Astrocyte (in vitro differentiated cells and primary cell): ENCODE measurements at regions not wholly inside any gene's neighbourhood (a gene's known extent, or its start where the extent isn't known, plus 50 kb on each side); places are given as distances from the start of the nearest gene placed in this dataset.

Experiments
- DNase-seq: peaks from one replicate; pipeline ENCODE4 v3.0.0-alpha.2; 2010; ENCODE audit warnings: low read depth
- FAIRE-seq: peaks from 2 replicates; lab custom pipeline; 2011; peaks lifted over from hg19 to GRCh38; lab: Jason Lieb, UNC
- H2AFZ ChIP-seq: 2 replicates; pipeline ENCODE4 v1.6.0; 2012; ENCODE audit warnings: low read depth, low read length, inconsistent platforms
- H3K27ac ChIP-seq: 2 replicates; pipeline ENCODE4 v1.5.1; 2011; ENCODE audit warnings: low read depth, low read length, inconsistent platforms
- H3K27me3 ChIP-seq: 2 replicates; pipeline ENCODE4 v1.6.0; 2011; ENCODE audit warnings: low read length, inconsistent platforms; ENCODE audit not compliant: insufficient read depth
- H3K36me3 ChIP-seq: 2 replicates; pipeline ENCODE4 v1.5.1; 2011; ENCODE audit warnings: low read length, inconsistent platforms; ENCODE audit not compliant: insufficient read depth
- H3K4me1 ChIP-seq: 2 replicates; pipeline ENCODE4 v1.5.1; 2011; ENCODE audit warnings: low read length, inconsistent platforms; ENCODE audit not compliant: insufficient read depth
- H3K4me2 ChIP-seq: 2 replicates; pipeline ENCODE4 v1.6.0; 2012; ENCODE audit warnings: low read length, inconsistent platforms
- H3K4me3 ChIP-seq: 2 replicates; pipeline ENCODE4 v1.5.1; 2011; ENCODE audit warnings: low read depth, mild to moderate bottlenecking, low read length, inconsistent platforms; ENCODE audit not compliant: insufficient read depth
- H3K79me2 ChIP-seq: 2 replicates; pipeline ENCODE4 v1.6.0; 2012; ENCODE audit warnings: mild to moderate bottlenecking, low read length, inconsistent platforms; ENCODE audit not compliant: insufficient read depth
- H3K9ac ChIP-seq: 2 replicates; pipeline ENCODE4 v1.6.0; 2012; ENCODE audit warnings: mild to moderate bottlenecking, low read length, inconsistent platforms
- H3K9me3 ChIP-seq: 2 replicates; pipeline ENCODE4 v1.5.1; 2012; ENCODE audit warnings: low read depth, mild to moderate bottlenecking, low read length, inconsistent platforms; ENCODE audit not compliant: insufficient read depth
- H4K20me1 ChIP-seq: 2 replicates; pipeline ENCODE4 v1.6.0; 2012; ENCODE audit warnings: low read length, inconsistent platforms; ENCODE audit not compliant: insufficient read depth
- H3K27ac Mint-ChIP-seq: one replicate; pipeline ENCODE4 v1.8.0; 2021; ENCODE audit warnings: mild to moderate bottlenecking, mixed read lengths; ENCODE audit not compliant: unreplicated experiment
- H3K27me3 Mint-ChIP-seq: one replicate; pipeline ENCODE4 v1.8.0; 2021; ENCODE audit warnings: low read depth, mixed read lengths; ENCODE audit not compliant: unreplicated experiment
- H3K36me3 Mint-ChIP-seq: one replicate; pipeline ENCODE4 v1.8.0; 2021; ENCODE audit warnings: low read depth, mixed read lengths; ENCODE audit not compliant: unreplicated experiment
- H3K4me1 Mint-ChIP-seq: one replicate; pipeline ENCODE4 v1.8.0; 2021; ENCODE audit warnings: low read depth, mixed read lengths; ENCODE audit not compliant: unreplicated experiment
- H3K4me3 Mint-ChIP-seq: one replicate; pipeline ENCODE4 v1.8.0; 2021; ENCODE audit warnings: mild to moderate bottlenecking, moderate library complexity, mixed read lengths; ENCODE audit not compliant: unreplicated experiment
- H3K9me3 Mint-ChIP-seq: one replicate; pipeline ENCODE4 v1.8.0; 2021; ENCODE audit warnings: mild to moderate bottlenecking, mixed read lengths; ENCODE audit not compliant: unreplicated experiment
- CTCF ChIP-seq: IDR thresholded peaks from 2 replicates; pipeline ENCODE4 v1.5.1; 2011; ENCODE audit warnings: low read depth, mild to moderate bottlenecking, inconsistent platforms, low read length, moderate library complexity; ENCODE audit not compliant: insufficient read depth
- EZH2 ChIP-seq: IDR thresholded peaks from 2 replicates; pipeline ENCODE4 v1.6.1; 2012; ENCODE audit warnings: mild to moderate bottlenecking, low read length, inconsistent platforms; ENCODE audit not compliant: insufficient read depth

- peaks cover 3% of the 10 kb centered on the region for H3K9me3 Mint-ChIP-seq
- H3K36me3 Mint-ChIP-seq, result no peaks in the 10 kb centered on the region
- no peaks in the 10 kb centered on the region for H3K79me2 ChIP-seq
Measured at GRCh38 chr2:94753466-94753998, 117.7 kb upstream of the TEKT4 start.

DNA sequence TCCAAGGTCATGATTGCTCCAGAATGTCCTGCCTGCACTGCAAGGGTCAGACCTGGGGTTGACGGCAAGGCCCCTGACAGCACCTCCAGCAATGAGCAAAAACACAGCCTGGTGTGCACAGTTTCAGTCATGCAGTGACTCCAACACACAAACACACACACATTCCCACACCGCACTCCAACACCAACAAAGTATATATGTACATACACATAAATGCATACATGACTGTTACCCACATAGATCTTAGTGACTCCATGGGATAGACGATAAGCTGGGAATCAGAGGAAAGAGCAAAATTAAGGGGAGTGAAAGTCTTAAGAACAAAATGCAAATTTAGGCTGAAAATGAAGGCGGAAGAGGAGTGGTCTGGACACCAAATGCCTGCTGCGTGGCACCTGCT lies 112.7 kb upstream of the TEKT4 start:
- no peak for FAIRE-seq
- no peaks in the 10 kb centered on the region for H3K9me3 ChIP-seq
- H3K27ac Mint-ChIP-seq, result no peak overlapping the region

More at GRCh38 chr2:94753466-94753998, 117.7 kb upstream of the TEKT4 start:
- Histone ChIP-seq H2AFZ (no peak overlapping the region), H3K4me2 (no peak overlapping the region), H3K9me3 (no peaks in the 10 kb centered on the region), H3K9ac (no peak overlapping the region), H3K36me3 (no peaks in the 10 kb centered on the region), H4K20me1 (no peaks in the 10 kb centered on the region), H3K27me3 (no peaks in the 10 kb centered on the region), H3K27ac (no peak overlapping the region), H3K4me1 (no peaks in the 10 kb centered on the region), H3K4me3 (no peak overlapping the region)
- Mint-ChIP-seq H3K4me1 (no peaks in the 10 kb centered on the region), H3K27ac (no peak overlapping the region), H3K4me3 (no peak overlapping the region), H3K27me3 (peaks cover 69% of the 10 kb centered on the region)
- DNase-seq (no peak), FAIRE-seq (no peak)
- no peak for TF ChIP-seq EZH2

DNA sequence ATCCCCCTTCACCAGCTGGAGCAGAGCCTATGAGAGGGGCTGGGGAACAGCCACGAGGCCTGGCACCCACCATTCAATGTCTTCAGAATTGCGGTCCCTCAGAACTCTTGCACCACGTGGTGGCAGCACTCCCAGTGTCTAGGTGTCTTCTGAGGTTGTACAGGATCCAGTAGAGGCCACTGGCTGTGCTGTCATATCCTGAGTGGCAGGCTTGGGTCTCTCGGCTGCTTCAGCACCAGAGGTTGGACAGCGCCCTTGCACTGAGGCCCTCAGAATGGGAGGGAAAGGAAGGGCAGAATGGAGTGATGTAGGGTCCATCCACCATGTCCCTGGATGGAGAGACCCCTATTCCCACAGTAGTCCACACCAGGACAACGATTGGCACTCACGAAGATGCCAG lies 112.0 kb upstream of the TEKT4 start:
- Mint-ChIP-seq H3K27ac (no peak overlapping the region), H3K9me3 (peaks cover 5% of the 10 kb centered on the region), H3K4me1 (no peaks in the 10 kb centered on the region), H3K27me3 (peaks cover 79% of the 10 kb centered on the region), H3K4me3 (no peak overlapping the region), H3K36me3 (no peaks in the 10 kb centered on the region)
- FAIRE-seq (no peak), DNase-seq (no peak)
- Histone ChIP-seq H3K4me1 (no peaks in the 10 kb centered on the region), H3K4me3 (no peak overlapping the region), H3K27ac (no peak overlapping the region), H2AFZ (no peak overlapping the region), H4K20me1 (no peaks in the 10 kb centered on the region), H3K79me2 (no peaks in the 10 kb centered on the region), H3K27me3 (no peaks in the 10 kb centered on the region), H3K9me3 (no peaks in the 10 kb centered on the region), H3K4me2 (no peak overlapping the region), H3K36me3 (no peaks in the 10 kb centered on the region), H3K9ac (no peak overlapping the region)
- TF ChIP-seq EZH2 (no peak), CTCF (no peak)

More for the DNA sequence above, 112.7 kb upstream of the TEKT4 start:
- Mint-ChIP-seq H3K27me3 (peaks cover 78% of the 10 kb centered on the region), H3K4me3 (no peak overlapping the region), H3K9me3 (peaks cover 4% of the 10 kb centered on the region), H3K36me3 (no peaks in the 10 kb centered on the region), H3K4me1 (no peaks in the 10 kb centered on the region)
- no peak overlapping the region for H3K9ac ChIP-seq
- H3K27me3 ChIP-seq, result no peaks in the 10 kb centered on the region
- no peaks in the 10 kb centered on the region for H4K20me1 ChIP-seq
- H3K4me3 ChIP-seq, result no peak overlapping the region
- H3K27ac ChIP-seq, result no peak overlapping the region
- TF ChIP-seq EZH2, result no peak
- TF ChIP-seq CTCF, result no peak
- no peak overlapping the region for H3K4me2 ChIP-seq
- H3K4me1 ChIP-seq, result no peaks in the 10 kb centered on the region
- H3K36me3 ChIP-seq, result no peaks in the 10 kb centered on the region
- no peak overlapping the region for H2AFZ ChIP-seq
- no peaks in the 10 kb centered on the region for H3K79me2 ChIP-seq
- DNase-seq, result no peak
